HCT116 (cell line): ENCODE measurements at regions not wholly inside any gene's neighbourhood (a gene's known extent, or its start where the extent isn't known, plus 50 kb on each side); places are given as distances from the start of the nearest gene placed in this dataset.

ENCODE experiments used
- CTCF ChIP-seq, 3 experiments: fragments of 200-600 bp in 1 of 3; sonication (generic) in 1 of 3; IDR thresholded peaks in 2 of 3; conservative IDR thresholded peaks in 1 of 3; 2 replicates each; pipeline ENCODE4 v1.5.1; 2012 to 2017; ENCODE audit warnings: low read depth in 2 of 3, low read length in 2 of 3, antibody characterized with exemption in 1 of 3, borderline replicate concordance in 1 of 3, control low read depth in 1 of 3, mild to moderate bottlenecking in 1 of 3, mixed read lengths in 1 of 3, mixed run types in 1 of 3, moderate library complexity in 1 of 3; ENCODE audit not compliant: insufficient read depth in 1 of 3
- POLR2AphosphoS5 ChIP-seq: IDR thresholded peaks from 2 replicates; pipeline ENCODE4 v1.6.1; 2011; ENCODE audit warnings: mild to moderate bottlenecking, low read depth, low read length, moderate library complexity
- RAD21 ChIP-seq: IDR thresholded peaks from 2 replicates; pipeline ENCODE4 v1.6.1; 2012; ENCODE audit warnings: low read depth, mild to moderate bottlenecking
- ZNF274 ChIP-seq: fragments of 200-500 bp; sonication (Bioruptor generic); IDR thresholded peaks from 2 replicates; pipeline ENCODE4 v1.6.1; 2014; ENCODE audit warnings: mild to moderate bottlenecking, low read depth, low read length, inconsistent platforms

GRCh38 chr5:148910216-148910615 lies 83.8 kb downstream of the ADRB2 start:
- TF ChIP-seq CTCF (IDR thresholded peaks at IDR 0.05 in 2 of 3, conservative IDR thresholded peaks at IDR 0.05 in 1 of 3; ENCODE audit: borderline replicate concordance in 1 of 3, insufficient read depth in 1 of 3, low read depth in 2 of 3, low read length in 2 of 3), result no peak
- no peak for TF ChIP-seq ZNF274
- no peak for TF ChIP-seq RAD21
- no peak for TF ChIP-seq POLR2AphosphoS5
